HG02870 (cell line): ENCODE measurements at regions not wholly inside any gene's neighbourhood (a gene's known extent, or its start where the extent isn't known, plus 50 kb on each side); places are given as distances from the start of the nearest gene placed in this dataset.
"Not testable (repeated sequence)": the region's sequence is repeated elsewhere in the genome, so short reads cannot be mapped to it uniquely, and the experiment has no call there.

Experiments used
- ATAC-seq: cut with Tn5 transposase; IDR thresholded peaks from one replicate; pipeline ENCODE4 v1.9.1; 2021; ENCODE audit warnings: mild to moderate bottlenecking, moderate library complexity; ENCODE audit not compliant: unreplicated experiment

- ATAC-seq, result no peak
These were observed 479.5 kb upstream of the SMARCA2 start for GRCh38 chr9:1535599-1535998.

- ATAC-seq, result peak; percentile 89
These were observed 478.5 kb upstream of the SMARCA2 start for GRCh38 chr9:1536522-1537170.

- ATAC-seq, result no peak
These were observed 476.8 kb upstream of the SMARCA2 start for GRCh38 chr9:1538301-1538700.

DNA sequence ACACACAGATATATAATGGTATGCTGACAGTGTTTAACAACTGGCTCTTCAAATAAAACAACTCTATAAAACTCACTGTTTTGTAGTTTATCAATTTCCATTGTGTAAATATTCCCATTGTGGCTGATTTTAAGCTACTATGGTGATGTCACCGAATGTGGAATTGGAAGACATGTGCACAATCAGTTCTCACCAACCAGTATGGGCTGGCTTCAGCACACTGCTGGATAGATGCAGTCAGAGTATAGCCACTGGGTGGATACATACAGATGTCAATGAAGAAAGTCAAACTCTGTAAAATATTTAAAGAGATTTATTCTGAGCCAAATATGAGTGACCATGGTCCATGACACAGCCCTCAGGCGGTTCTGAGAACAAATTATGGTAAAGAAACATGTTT is 475.9 kb upstream of the SMARCA2 start:
- no peak for ATAC-seq

DNA sequence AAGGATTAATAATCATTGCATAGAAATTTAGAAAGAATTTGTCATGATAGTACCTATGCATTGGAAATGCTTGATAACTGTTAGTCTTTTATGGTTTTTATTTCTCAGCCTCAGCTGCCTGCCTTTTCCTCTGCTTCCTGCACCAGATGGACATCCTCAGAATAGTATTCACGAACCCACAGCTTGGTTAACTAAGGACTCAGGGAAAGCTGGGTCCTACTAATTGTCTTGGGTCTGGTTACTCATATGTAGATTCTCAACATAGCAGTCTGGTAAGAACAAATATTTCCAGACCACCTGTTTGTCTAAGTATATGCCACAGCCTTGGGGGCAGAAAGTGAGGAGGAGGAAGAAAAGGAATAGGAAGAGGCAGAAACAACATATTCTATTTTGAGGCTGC is 464.5 kb upstream of the SMARCA2 start:
- ATAC-seq, result no peak

DNA sequence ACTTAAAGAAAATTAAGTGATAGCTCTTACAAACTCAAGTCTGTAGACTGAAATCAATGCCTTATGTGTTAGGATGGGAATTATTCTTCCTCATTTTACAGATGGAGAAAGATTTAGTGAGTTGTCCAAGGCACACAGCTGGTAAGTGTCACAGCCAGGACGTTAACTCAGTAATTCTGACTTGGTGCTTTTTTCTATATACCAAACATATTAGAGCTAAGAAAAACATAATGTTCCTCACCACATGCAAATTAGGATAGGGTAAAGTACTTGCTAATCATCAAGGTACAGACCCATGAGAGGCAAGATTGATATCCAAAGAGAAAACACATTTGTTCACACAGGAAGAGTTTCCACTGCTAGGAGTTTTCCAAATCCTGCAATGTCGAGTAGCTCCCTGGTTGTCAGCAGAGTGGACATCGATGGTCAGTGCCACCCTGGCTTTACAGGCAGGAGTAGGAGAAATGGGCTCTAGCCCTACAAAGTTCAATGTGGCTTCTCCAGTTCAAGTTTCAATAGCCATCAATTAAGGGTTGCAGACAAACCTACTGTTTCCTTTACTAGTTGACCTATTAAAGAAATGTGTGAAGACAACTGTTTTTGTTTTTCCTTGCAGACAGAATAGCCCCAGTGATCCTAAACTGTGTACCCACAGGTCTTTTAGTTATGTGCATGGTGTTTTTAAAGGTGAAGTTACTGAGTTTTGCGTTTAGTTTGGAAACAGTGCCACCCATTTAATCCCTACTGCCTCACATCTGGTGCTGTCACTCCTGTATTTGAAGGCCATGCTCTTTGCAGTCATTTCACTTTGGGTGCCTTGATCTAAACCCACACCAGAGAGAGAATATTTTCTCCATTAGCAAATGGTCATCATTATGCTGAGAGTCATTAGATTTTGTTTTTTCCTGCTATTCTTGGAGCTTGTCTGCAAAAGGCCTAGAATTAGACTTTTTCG is 460.8 kb upstream of the SMARCA2 start:
- no peak for ATAC-seq

- not testable (repeated sequence) for ATAC-seq
These were observed 456.5 kb upstream of the SMARCA2 start for GRCh38 chr9:1558666-1559065.

DNA sequence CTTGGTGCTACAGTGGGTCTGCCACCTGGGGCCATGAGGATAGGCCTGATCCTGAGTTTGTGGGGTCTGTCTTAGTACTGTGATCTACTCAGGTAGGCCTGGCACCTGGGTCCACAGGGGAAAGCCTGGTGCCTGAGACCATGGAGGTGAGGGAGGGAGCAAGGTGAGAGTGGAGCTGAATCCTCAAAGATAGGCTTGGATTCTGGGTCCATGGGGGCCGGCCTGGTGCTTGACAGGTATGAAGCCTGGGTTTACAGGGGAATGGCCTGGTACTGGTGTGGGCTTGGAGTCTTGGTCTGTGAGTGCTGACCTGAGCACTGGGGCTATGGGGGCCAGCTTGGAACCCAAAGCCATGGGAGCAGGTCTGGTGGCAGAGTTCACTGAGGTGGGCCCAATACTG is 439.2 kb upstream of the SMARCA2 start:
- ATAC-seq, result no peak

- ATAC-seq, result no peak
These were observed 434.9 kb upstream of the SMARCA2 start for GRCh38 chr9:1580215-1580614.

DNA sequence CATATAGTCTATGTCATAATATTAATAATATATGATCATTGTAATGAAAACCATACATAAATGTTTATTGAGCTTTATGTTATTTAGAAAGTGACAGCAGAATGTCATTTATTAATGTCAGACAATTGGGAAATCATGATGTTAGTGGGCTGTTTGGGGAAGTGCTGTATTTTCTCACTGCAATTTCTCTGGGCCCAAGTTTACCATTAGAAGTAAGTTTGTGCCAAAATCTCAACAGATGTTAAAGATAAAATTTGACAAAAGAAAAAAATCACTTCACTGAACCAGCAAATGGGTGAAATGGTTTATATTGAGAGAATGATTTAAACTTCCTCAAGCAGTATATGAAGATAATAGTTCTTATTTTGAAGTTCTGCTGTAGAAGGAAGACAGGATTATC is 433.2 kb upstream of the SMARCA2 start:
- no peak for ATAC-seq

DNA sequence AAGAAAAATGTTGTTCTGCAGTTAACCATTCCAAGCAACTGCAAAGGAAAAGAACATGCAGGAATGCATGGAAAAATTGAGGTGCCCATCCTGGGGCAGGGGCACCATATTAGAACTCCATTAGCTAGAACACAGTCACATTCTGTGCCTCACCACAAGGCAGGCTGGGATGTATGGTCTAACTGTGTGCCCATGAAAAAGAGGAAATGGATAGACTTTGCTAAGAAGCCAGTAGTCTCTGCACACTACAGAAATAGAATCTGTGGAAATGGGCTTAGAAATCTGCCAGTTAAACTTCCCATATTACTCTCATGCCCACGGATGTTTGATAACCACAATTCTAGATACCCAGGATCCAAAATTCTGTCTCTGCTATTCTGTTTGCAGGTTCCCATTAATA is 423.8 kb upstream of the SMARCA2 start:
- ATAC-seq, result no peak

DNA sequence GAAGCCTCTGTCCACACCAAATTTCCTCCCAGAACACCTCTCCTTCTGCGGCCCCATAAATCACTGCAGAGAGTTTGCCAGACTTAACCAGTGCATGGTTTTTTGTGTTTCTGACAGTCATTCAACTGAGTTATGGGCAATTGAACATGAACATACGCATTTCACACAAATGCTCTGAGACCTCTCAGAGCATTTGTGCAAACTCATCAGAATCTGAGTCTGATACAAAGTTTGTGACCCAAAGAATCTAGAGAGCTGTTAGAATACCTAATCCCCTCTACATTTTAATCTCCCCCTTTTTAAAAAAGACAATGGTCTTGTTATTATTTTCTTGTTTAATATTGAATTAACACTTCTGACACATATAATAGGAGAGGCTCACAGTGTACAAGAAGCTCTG is 416.9 kb upstream of the SMARCA2 start:
- no peak for ATAC-seq

GRCh38 chr9:1599961-1600360 is 415.2 kb upstream of the SMARCA2 start:
- no peak for ATAC-seq

DNA sequence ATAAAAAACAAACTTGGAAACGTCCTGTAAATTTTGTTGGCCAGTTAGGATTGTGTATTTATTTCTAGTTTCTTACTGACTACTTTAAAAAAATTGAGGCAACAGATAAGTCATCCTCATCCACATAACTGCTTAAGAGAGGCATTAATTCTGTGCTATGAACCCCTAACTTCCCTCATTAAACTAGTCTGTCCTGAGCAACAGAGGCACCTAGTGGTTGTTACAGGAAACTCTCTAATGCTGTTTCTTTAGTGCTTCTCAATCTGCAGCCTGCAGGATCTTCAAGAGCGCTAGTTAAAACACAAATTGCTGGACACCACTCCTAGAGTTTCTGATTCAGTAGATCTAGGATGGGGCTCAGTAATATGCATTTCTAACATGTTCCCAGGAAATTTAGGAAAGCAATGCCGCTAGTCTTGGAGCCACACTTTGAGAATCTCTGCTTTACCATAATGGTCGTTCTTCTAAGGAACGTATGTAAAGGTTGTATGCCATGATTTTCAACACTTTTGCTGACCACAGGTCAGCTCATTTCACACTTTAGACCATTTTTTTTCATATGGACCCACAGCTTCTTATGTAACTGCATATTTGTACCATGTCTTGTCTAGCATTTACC is 410.1 kb upstream of the SMARCA2 start:
- peak; percentile 87 for ATAC-seq

DNA sequence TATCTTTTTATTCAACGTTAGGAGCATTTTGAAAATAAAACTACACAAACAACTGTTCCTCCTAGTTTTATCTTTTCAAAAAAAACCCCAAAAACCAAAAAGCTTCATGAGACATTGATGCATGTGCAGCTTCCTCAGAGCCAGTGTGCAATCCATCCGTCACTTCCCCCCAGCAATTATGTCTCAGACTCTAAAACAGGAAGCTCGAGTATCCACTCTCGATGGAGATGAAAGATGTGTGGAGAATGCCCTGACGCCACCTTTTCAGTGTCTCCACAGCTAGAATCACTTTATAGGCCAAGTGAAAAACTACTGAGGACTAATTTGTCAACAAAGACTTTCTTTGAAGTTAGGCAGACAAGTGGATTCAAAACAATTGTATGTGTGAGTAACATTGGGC is 408.9 kb upstream of the SMARCA2 start:
- no peak for ATAC-seq

DNA sequence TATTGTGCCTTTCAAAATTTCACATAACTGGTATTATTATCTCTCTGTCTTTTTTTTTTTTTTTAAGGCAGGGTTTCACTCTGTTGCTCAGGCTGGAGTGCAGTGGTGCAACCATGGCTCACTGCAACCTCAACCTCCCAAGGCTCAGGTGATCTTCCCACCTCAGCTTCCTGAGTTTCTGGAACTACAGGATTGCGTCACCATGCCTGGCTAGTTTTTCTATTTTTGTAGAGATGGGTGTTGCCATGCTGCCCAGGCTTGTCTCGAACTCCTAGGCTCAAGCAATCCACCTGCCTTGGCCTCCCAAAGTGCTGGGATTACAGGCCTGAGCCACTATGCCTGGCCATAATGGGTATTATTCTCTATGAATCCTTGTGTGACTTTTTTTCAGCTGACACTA is 402.3 kb upstream of the SMARCA2 start:
- no peak for ATAC-seq

GRCh38 chr9:1617419-1617818 is 397.7 kb upstream of the SMARCA2 start:
- no peak for ATAC-seq

GRCh38 chr9:1619915-1620710 is 395.0 kb upstream of the SMARCA2 start:
- ATAC-seq, result no peak

- ATAC-seq, result no peak
These were observed 377.7 kb upstream of the SMARCA2 start for GRCh38 chr9:1637401-1637800.

GRCh38 chr9:1639166-1639565 is 376.0 kb upstream of the SMARCA2 start:
- no peak for ATAC-seq

DNA sequence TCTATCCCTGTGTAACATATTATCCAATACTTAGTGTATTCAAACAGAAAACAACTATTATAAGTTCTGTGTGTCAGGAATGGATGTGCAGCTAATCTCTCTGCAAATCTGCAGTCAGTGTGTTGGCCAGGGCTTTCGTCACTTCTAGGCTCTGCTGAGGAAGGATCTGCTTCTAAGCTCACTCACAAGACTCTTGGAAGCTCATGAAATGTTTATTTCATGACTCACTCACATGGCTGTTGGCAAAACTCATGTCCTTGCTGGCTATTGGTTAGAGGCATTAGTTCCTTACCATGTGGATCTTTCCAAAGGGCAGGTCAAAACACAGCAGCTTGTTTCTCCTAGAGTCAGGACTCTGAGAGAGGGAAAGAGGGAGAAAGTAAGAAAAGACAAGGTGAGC is 367.4 kb upstream of the SMARCA2 start:
- ATAC-seq, result no peak
